Epithelial cell of esophagus (primary cell): ENCODE measurements at regions not wholly inside any gene's neighbourhood (a gene's known extent, or its start where the extent isn't known, plus 50 kb on each side); places are given as distances from the start of the nearest gene placed in this dataset.
A peak's percentile ranks its signal among the peaks of the same experiment; 100 is the strongest.
"Not testable (repeated sequence)": the region's sequence is repeated elsewhere in the genome, so short reads cannot be mapped to it uniquely, and the experiment has no call there.

Source experiments
- DNase-seq: peaks from one replicate; pipeline ENCODE4 v3.0.0; 2010; ENCODE audit warnings: low read depth
- H3K4me3 ChIP-seq: 2 replicates; pipeline ENCODE4 v1.5.1; 2011; ENCODE audit warnings: mild to moderate bottlenecking, low read length, control low read depth
- CTCF ChIP-seq: IDR thresholded peaks from 2 replicates; pipeline ENCODE4 v1.5.1; 2011; ENCODE audit warnings: low read depth, mild to moderate bottlenecking, low read length, control low read depth, inconsistent platforms; ENCODE audit not compliant: insufficient read depth; ENCODE audit errors: missing control alignments

DNA sequence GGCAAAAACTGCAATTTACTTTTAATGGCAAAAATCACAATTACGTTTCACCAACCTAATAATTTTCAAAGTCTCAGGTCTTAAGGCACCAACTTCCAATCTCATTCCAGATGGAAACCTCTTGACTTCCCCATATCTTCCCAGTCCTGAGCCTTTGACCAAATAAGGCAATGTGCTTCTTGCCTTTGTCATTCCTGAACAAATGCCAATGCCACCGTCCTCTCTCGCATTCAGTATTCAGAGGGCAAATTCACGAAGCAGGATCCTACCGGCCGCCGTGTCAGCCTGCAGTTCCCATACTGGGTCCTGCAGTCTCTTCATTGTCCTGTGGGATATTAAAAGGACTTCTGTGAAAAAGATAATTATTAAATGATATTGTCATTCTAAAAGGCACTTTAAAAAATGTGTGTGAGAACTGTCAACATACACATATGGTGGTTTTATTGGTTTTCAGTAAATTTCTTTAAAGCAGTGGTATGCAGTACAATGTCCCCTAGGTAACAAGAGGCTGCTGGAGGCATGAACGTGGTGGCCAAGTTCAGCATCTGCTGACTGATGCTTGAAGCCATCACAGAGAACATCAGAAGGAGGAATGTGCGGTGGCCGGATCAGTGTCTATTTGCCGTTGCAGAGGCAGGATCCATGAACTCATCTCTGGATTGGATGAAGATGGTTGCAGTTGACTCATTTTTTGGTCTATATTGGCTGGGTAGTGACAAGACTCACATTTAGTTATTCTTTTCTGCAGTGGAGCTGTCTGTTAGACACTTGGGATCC, 101.4 kb upstream of the IRX4 start:
- no peak for TF ChIP-seq CTCF
- DNase-seq, result no peak
- H3K4me3 ChIP-seq, result no peak overlapping the region

GRCh38 chr5:1983401-1983800, 100.7 kb upstream of the IRX4 start:
- H3K4me3 ChIP-seq, result no peak overlapping the region
- no peak for DNase-seq
- no peak for TF ChIP-seq CTCF

DNA sequence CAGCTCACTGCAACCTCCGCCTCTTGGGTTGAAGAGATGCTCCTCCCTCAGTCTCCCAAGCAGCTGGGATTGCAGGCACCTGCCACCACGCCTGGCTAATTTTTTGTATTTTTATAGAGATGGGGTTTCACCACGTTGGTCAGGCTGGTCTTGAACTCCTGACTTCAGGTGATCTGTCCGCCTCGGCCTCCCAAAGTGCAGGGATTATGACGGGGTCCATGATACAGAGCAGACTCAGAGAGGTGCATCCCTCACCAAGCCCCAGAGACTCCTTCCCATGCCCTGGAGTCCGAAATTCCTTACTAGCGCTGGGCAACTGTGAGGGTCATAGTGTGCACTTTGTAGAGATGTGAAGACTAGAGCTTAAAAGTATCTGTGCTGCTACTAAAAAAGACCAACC, 99.8 kb upstream of the IRX4 start:
- not testable (repeated sequence) for H3K4me3 ChIP-seq, DNase-seq

DNA sequence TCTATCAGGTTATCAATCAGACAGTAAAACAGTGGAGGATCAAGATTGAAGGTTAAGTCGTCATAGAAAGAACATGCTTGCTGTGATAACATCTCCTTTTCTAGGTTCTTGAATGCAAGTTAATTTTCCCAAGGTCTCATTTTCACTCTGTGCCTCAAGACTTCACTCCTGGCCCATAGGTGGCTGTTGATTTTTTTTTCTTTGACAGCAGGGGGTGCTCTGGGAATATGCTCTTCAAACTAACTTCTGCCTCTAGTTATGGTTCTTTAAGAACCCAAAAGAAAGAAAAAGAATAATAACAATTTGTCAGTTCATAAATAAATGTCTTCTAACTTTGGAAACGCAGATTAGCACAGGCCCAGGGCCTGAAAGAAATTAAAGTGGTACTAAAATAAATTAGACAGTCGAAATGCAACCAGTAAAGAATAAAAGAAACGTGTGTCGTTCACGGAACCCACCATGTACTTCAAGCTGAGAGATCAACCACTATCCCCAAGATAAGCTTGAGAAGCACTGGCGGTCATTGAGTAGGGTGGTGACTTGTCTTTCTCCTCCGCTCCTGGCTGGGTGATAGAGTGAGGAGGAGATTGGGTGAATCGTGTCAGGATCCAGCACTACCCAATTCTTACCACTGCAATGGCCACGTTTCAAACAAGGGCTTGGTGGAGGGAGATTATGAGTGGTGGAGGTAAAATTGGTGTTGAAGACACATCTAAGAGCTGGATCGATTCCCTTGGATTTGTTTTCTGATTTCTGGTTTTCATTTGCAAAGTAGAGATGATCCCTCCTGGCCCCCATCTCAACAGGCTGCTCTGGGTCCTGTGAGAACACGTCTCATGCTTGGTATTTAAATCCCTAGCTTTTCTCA, 93.4 kb upstream of the IRX4 start:
- peak; percentile 21 for TF ChIP-seq CTCF
- no peak overlapping the region for H3K4me3 ChIP-seq
- DNase-seq, result peak; percentile 51

DNA sequence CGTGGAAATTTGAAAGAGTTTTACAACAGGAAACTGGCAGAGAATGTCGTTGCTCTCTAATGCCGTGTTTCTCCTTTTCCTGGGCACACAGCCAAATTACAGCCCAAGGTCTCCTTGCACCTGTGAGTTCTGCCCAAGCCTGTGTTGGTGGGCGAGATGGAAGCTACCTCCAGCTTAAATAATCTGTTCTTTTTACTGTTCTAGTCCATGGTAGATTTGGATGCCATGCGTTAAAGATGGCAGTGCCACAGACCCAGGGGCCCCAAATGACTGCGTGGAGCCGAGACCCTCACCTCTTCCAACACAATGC, 92.6 kb upstream of the IRX4 start:
- TF ChIP-seq CTCF, result no peak
- peak; percentile 69 for DNase-seq
- no peak overlapping the region for H3K4me3 ChIP-seq

- H3K4me3 ChIP-seq, result no peak overlapping the region
- TF ChIP-seq CTCF, result no peak
- DNase-seq, result peak; percentile 17
These were observed 92.0 kb upstream of the IRX4 start for GRCh38 chr5:1974501-1975405.

- H3K4me3 ChIP-seq, result no peak overlapping the region
- peak; percentile 50 for DNase-seq
- TF ChIP-seq CTCF, result no peak
These were observed 91.4 kb upstream of the IRX4 start for GRCh38 chr5:1974081-1974480.
